Common myeloid progenitor, CD34-positive (primary cell): ENCODE measurements at regions not wholly inside any gene's neighbourhood (a gene's known extent, or its start where the extent isn't known, plus 50 kb on each side); places are given as distances from the start of the nearest gene placed in this dataset.

Experiments
- CTCF ChIA-PET: fragments of 350-600 bp; sonication (Branson Sonifier 250); formaldehyde crosslinking; loops from one replicate; lab custom pipeline; 2021; ENCODE audit warnings: antibody characterized with exemption; lab: Charles Lee
- POLR2A ChIA-PET: fragments of 350-600 bp; sonication (Branson Sonifier 250); formaldehyde crosslinking; loops from one replicate; lab custom pipeline; 2021; ENCODE audit warnings: antibody characterized with exemption; lab: Charles Lee
- DNase-seq, 3 donors: peaks; one replicate each; pipeline versions ENCODE4 v3.0.0 to v3.0.0-alpha.2; 2013
- H3K27ac ChIP-seq, 2 experiments: 1 replicate in 1 of 2; 2 replicates in 1 of 2; pipeline ENCODE4 v1.7.0; 2013; ENCODE audit warnings: inconsistent platforms in 2 of 2, low read length in 2 of 2, mild to moderate bottlenecking in 2 of 2, low read depth in 1 of 2, moderate library complexity in 1 of 2; ENCODE audit not compliant: severe bottlenecking in 2 of 2, insufficient read depth in 1 of 2, poor library complexity in 1 of 2
- H3K27me3 ChIP-seq, 5 experiments: replicated peaks in 2 of 5; 1 replicate in 3 of 5; 2 replicates in 2 of 5; pipeline versions ENCODE4 v1.6.1 to v1.7.0; 2013; ENCODE audit warnings: low read length in 4 of 5, mild to moderate bottlenecking in 2 of 5, moderate library complexity in 2 of 5, inconsistent platforms in 1 of 5; ENCODE audit not compliant: insufficient read depth in 5 of 5, control insufficient read depth in 4 of 5
- H3K36me3 ChIP-seq, 4 experiments: 1 replicate in 2 of 4; 2 replicates in 2 of 4; pipeline versions ENCODE4 v1.6.1 to v1.7.0; 2013; ENCODE audit warnings: low read length in 3 of 4, control low read depth in 1 of 4, mild to moderate bottlenecking in 1 of 4; ENCODE audit not compliant: control insufficient read depth in 4 of 4, insufficient read depth in 4 of 4
- H3K4me1 ChIP-seq, 4 experiments: 1 replicate in 3 of 4; 2 replicates in 1 of 4; pipeline versions ENCODE4 v1.6.1 to v1.7.1; 2013; ENCODE audit warnings: low read length in 3 of 4, mild to moderate bottlenecking in 3 of 4, control low read depth in 1 of 4, inconsistent platforms in 1 of 4, moderate library complexity in 1 of 4; ENCODE audit not compliant: control insufficient read depth in 4 of 4, insufficient read depth in 4 of 4; ENCODE audit errors: control extremely low read depth in 1 of 4
- H3K4me3 ChIP-seq, 7 experiments: 1 replicate in 4 of 7; 2 replicates in 3 of 7; pipeline versions ENCODE4 v1.5.1 to v1.7.0; 2013; ENCODE audit warnings: mild to moderate bottlenecking in 7 of 7, low read length in 6 of 7, moderate library complexity in 6 of 7, inconsistent platforms in 2 of 7, low read depth in 2 of 7, control low read depth in 1 of 7; ENCODE audit not compliant: insufficient read depth in 4 of 7, control insufficient read depth in 1 of 7; ENCODE audit errors: extremely low read depth in 1 of 7
- H3K9me3 ChIP-seq, 5 experiments: 1 replicate in 4 of 5; 2 replicates in 1 of 5; pipeline versions ENCODE4 v1.6.1 to v1.7.1; 2013; ENCODE audit warnings: low read length in 4 of 5, mild to moderate bottlenecking in 2 of 5, inconsistent platforms in 1 of 5, low read depth in 1 of 5, moderate library complexity in 1 of 5; ENCODE audit not compliant: control insufficient read depth in 4 of 5, insufficient read depth in 2 of 5; ENCODE audit errors: control extremely low read depth in 1 of 5
- WGBS: methylation state at CpG from one replicate; pipeline ENCODE4 v1.1.5; 2013; ENCODE audit not compliant: insufficient coverage; 5-methylcytosine and 5-hydroxymethylcytosine counted together

- Histone ChIP-seq H3K36me3 (no peaks in the 10 kb centered on the region), H3K4me1 (no peaks in the 10 kb centered on the region), H3K9me3 (peaks cover 0 to 3% (median 0%) of the 10 kb centered on the region in 5 experiments), H3K4me3 (no peak overlapping the region), H3K27me3 (peaks cover 0 to 2% (median 0%) of the 10 kb centered on the region in 5 experiments), H3K27ac (no peak overlapping the region)
- POLR2A ChIA-PET, result no interaction called here
- DNase-seq, result no peak
- WGBS, result 97% methylated on average over 5 of the region's 5 CpGs
- CTCF ChIA-PET, result no interaction called here
Measured at GRCh38 chr11:130710021-130710420, 206.3 kb downstream of the SNX19 start.

GRCh38 chr11:130710497-130711012, 205.7 kb downstream of the SNX19 start:
- no peak for DNase-seq
- 95% methylated on average over 10 of the region's 13 CpGs for WGBS
- CTCF ChIA-PET, result no interaction called here

DNA sequence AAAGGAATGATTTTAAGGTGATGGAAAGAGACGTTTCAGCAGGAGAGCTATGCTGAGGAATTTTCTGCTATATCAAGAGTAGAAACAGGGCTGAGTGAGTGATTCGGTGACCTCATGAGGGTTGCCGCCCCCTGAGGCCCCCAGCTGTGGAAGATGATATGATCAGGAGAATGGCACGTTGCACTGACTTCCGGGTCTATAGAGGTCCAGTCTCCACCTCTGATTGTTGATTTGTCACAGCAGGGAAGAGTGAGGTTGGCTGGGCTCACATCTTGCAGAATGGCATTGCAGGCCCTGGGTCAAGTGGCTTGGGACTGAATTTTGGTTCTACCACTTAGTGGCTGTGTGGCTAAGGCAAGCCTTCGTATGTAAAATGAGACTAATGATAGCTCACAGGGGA, 205.1 kb downstream of the SNX19 start:
- POLR2A ChIA-PET, result no interaction called here
- Histone ChIP-seq H3K36me3 (no peaks in the 10 kb centered on the region), H3K4me1 (no peaks in the 10 kb centered on the region), H3K27me3 (peaks cover 0 to 2% (median 0%) of the 10 kb centered on the region in 5 experiments), H3K27ac (no peak overlapping the region), H3K4me3 (no peak overlapping the region), H3K9me3 (peaks cover 0 to 3% (median 0%) of the 10 kb centered on the region in 5 experiments)
- CTCF ChIA-PET, result no interaction called here
- 95% methylated on average over 6 of the region's 6 CpGs for WGBS
- no peak for DNase-seq

More at GRCh38 chr11:130710497-130711012, 205.7 kb downstream of the SNX19 start:
- no peaks in the 10 kb centered on the region for H3K36me3 ChIP-seq
- POLR2A ChIA-PET, result no interaction called here
- H3K4me1 ChIP-seq, result no peaks in the 10 kb centered on the region
- H3K4me3 ChIP-seq, result no peak overlapping the region
- peaks cover 0 to 3% (median 0%) of the 10 kb centered on the region in 5 experiments for H3K9me3 ChIP-seq
- H3K27ac ChIP-seq, result no peak overlapping the region
- peaks cover 0 to 2% (median 0%) of the 10 kb centered on the region in 5 experiments for H3K27me3 ChIP-seq

DNA sequence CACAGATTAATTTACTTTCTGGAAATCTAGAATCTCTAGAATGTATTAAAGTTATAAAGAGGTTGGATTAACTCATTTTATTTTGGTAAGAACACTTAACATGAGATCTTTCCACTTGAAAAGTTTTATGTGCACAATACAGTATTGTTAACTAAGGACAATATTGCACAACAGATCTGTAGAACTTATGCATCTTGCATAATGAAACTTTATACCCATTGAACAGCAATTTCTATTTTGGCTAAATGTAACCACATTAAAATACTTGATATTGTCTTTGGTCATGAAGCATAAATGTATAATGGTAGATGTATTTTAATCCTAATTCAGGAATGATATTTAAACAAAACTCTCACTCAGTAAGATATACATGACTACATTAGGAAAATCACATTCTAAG, 203.8 kb downstream of the SNX19 start:
- H3K36me3 ChIP-seq, result no peaks in the 10 kb centered on the region
- no peak overlapping the region for H3K4me3 ChIP-seq
- no peak for DNase-seq
- H3K27me3 ChIP-seq, result peaks cover 0 to 2% (median 0%) of the 10 kb centered on the region in 5 experiments
- POLR2A ChIA-PET, result no interaction called here
- H3K4me1 ChIP-seq, result no peaks in the 10 kb centered on the region
- no peaks in the 10 kb centered on the region for H3K9me3 ChIP-seq
- H3K27ac ChIP-seq, result no peak overlapping the region
- CTCF ChIA-PET, result no interaction called here

DNA sequence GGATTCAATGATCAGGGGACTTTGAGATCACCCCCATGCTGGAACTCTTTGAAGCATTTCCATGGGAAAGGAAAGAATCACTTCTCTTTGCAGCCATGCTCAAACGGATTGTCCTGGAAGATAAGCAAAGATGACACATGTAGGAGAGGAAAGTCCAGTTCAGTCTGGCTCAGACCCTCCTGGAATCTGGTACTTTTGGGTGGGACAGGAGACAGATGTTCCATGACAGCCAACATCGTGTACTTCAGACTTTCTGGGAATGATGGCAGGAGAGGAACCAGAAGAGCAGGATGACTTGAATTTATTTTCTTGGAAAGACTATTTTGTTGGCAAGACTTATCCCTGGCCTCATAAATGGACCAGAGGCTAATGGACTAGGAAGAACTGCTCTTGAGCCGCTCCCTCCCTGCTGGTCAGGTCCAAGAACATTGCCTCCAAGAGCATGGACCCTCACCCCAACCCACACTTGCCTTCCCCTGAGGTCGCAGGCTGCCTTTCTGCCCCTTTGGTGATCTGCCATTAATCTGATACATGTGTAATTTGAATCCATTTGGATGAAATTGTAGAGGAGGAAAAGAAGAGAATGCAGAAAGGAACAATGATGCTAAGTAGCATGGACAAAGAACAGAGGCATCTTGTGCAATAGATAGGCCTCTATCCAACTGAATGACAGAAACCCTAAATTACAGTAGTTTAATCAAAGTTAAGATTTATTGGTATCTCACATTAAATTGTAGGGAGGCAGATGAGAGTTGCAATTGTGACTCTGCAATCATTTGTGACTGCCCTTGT, 201.0 kb downstream of the SNX19 start:
- DNase-seq, result no peak

DNA sequence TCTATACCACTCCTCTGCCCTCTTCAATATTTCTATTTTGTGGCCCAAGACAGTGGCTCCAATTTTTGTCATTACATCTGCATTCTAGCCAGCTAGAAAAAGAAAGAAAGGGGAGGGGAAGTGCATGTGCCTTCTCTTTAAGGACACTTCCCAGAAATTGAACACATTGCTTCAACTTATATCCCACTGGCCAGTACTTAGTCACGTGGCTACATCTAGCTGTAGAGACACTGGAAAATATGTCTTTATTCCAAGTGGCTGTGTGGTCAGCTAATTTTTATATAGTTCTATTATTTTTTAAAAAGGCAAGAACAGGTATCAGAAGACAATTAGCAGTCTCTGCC, 200.4 kb downstream of the SNX19 start:
- Histone ChIP-seq H3K36me3 (no peaks in the 10 kb centered on the region), H3K4me3 (no peak overlapping the region), H3K27ac (no peak overlapping the region), H3K9me3 (no peaks in the 10 kb centered on the region), H3K27me3 (no peaks in the 10 kb centered on the region), H3K4me1 (no peaks in the 10 kb centered on the region)
- POLR2A ChIA-PET, result no interaction called here
- WGBS, result no CpG with 5 or more reads among the region's 1 CpG
- no peak for DNase-seq
- CTCF ChIA-PET, result no interaction called here

More for the DNA sequence above, 201.0 kb downstream of the SNX19 start:
- Histone ChIP-seq H3K27ac (no peak overlapping the region), H3K9me3 (no peaks in the 10 kb centered on the region), H3K27me3 (no peaks in the 10 kb centered on the region), H3K4me3 (no peak overlapping the region), H3K36me3 (no peaks in the 10 kb centered on the region), H3K4me1 (no peaks in the 10 kb centered on the region)
- ChIA-PET POLR2A (no interaction called here), CTCF (no interaction called here)
- WGBS, result 92% methylated on average over 3 of the region's 4 CpGs

GRCh38 chr11:130718120-130718519, 198.2 kb downstream of the SNX19 start:
- H3K9me3 ChIP-seq, result no peaks in the 10 kb centered on the region
- WGBS, result 91% methylated on average over 6 of the region's 6 CpGs
- ChIA-PET CTCF (no interaction called here), POLR2A (no interaction called here)
- no peaks in the 10 kb centered on the region for H3K36me3 ChIP-seq
- H3K27ac ChIP-seq, result no peak overlapping the region
- H3K4me1 ChIP-seq, result no peaks in the 10 kb centered on the region
- peaks cover 0 to 2% (median 0%) of the 10 kb centered on the region in 5 experiments for H3K27me3 ChIP-seq
- no peak for DNase-seq
- no peak overlapping the region for H3K4me3 ChIP-seq
